GM20000 (cell line): ENCODE measurements at regions not wholly inside any gene's neighbourhood (a gene's known extent, or its start where the extent isn't known, plus 50 kb on each side); places are given as distances from the start of the nearest gene placed in this dataset.

ENCODE experiments used
- DNase-seq: peaks from one replicate; pipeline ENCODE4 v3.0.0; 2012; ENCODE audit warnings: low spot score
- TF ChIP-seq, protein P1 (sequence below): IDR thresholded peaks from 2 replicates; pipeline ENCODE4 v1.5.1; 2012; ENCODE audit warnings: mild to moderate bottlenecking, control low read depth; ENCODE audit errors: extremely low read depth, missing control alignments

DNA sequence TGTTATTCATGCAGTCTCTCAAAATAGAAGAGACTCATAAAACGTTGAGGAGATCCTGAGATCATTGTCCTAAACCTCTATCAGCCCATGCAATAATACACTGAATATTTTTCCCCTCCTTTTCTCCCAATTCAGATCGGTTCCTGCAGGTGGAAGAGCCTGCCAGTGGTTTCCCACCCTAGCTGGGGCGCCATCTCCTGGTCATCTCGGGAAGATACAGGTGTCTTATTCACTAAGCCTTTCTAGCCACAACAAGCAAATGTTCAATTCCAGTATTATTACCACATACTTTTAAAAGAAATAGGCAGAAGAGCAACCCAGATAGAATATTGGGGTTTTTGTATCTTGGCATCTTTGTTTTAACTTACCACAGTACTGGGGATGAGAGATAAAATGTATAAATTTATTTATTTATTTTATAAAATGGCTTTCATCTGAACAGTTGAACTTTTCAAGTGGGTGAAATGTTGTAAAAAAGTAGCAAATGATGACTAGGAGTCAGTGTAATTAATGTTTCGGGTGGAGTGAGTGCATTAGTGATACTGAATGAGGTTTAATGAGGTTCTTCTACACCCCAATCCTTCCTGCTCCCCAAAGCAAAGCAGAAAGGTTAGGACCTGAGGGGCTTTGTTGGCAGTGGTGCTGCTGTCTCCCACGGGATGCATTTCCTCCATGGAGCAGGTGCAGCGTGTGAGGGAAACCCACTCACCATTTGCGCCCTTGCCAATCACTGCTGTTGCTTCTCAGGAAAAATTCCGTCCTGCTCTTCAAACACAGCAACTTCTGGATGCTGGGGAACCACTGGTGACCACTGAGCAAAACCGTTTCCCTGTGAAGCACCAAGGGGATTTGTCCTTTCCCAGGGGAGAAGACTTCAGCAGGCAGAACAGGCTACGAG is 147.1 kb upstream of the FHL2 start:
- DNase-seq = peak; percentile 73
- TF ChIP-seq, protein P1, sequence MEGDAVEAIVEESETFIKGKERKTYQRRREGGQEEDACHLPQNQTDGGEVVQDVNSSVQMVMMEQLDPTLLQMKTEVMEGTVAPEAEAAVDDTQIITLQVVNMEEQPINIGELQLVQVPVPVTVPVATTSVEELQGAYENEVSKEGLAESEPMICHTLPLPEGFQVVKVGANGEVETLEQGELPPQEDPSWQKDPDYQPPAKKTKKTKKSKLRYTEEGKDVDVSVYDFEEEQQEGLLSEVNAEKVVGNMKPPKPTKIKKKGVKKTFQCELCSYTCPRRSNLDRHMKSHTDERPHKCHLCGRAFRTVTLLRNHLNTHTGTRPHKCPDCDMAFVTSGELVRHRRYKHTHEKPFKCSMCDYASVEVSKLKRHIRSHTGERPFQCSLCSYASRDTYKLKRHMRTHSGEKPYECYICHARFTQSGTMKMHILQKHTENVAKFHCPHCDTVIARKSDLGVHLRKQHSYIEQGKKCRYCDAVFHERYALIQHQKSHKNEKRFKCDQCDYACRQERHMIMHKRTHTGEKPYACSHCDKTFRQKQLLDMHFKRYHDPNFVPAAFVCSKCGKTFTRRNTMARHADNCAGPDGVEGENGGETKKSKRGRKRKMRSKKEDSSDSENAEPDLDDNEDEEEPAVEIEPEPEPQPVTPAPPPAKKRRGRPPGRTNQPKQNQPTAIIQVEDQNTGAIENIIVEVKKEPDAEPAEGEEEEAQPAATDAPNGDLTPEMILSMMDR = peak; percentile 83

DNA sequence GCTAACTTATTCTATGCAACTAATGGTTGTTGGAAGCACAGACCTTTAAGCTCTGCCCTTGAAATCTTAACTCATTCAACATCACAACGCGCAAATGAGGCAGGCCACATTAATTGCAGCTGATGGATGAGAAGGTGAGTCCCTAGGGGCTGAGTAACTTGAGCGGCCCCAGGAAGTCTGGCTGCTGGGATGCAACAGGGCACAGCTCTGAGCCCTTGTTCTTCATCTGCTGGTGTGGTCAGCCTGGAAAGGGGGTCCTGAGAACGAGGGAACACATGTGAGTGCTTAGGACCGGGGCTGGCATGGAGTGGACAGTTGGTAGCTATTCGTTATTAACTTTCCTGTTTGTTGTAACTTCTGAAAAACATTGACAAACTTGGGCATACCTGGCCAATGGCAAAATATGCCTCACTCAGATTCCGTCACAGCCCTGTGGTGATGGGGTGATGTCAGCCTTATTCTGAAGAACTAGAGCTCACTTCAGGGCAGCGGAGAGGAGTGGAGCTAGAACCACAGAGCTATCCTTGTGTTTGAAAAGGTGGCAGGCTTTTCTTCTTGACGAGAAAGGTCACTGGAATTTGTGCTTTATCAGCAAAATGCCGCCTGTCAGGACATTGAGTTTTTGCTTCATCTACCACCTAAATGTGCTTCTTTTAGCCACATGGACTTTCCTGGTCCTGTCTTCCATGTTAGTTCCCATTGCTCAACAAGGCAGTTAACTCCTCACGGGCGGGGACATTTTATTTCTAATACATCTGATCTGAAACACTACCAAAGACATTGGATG is 145.9 kb upstream of the FHL2 start:
- no peak for DNase-seq
- TF ChIP-seq, protein P1 = no peak

DNA sequence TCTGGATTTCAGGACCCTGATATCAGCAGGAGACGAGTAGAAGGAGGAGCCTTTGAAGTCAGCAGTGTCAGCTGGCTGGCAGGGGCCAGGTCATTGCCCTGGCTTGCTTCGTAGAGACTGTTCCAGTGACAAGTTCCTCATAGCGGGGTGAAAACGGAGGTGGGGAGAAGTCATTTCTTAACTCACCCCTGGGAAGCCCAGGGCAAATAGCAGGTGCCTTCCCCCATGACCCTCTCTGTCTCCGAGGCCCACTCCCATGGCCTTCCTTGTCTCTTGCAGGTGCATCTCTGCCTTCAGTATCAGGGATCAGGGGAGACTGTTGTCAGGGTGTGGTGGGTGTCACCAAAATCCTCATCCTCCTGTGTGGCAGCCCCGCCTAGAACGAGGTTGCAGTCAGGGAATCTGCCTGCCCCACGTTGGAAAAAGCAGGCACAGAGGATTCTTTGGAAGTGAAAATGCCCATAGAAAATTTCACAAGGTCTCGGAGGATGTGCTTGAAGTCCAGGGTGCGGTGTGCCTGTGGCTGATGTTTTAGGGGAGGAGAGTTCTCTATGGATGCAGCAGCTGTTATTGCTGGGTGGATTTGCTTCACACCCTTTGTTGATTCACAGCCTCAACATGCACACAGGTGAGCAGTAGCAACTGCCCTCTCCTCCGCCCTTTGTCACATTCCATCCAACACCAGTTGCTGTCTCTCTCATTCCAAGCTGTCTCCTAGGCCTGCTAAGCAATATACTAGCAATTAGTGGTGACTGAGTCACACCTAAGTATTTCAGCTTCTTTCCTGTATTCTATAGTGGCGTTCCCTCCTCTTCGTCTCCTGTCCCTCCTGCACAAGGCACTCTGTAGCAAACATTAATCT is 142.6 kb upstream of the FHL2 start:
- DNase-seq = no peak
- TF ChIP-seq, protein P1 = no peak

DNA sequence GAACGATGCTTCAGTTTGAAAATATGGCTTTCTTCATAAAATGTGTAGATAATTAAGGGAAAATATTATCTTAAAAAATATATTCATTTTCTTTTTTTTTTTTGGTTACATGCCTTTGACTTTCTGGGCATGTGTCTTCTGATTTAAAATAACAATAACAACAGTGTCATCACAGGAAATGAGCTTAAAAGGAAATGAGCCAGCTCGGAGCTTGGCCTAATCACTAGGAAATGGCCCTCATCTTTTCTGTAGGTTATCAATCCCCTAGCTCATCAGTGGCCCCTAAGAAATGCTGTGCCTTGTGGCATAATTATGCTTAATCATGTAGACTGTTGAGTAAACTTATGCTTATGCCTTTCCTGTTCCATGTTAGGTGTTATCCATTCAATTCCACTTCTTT is 141.8 kb upstream of the FHL2 start:
- TF ChIP-seq, protein P1 = no peak
- no peak for DNase-seq

DNA sequence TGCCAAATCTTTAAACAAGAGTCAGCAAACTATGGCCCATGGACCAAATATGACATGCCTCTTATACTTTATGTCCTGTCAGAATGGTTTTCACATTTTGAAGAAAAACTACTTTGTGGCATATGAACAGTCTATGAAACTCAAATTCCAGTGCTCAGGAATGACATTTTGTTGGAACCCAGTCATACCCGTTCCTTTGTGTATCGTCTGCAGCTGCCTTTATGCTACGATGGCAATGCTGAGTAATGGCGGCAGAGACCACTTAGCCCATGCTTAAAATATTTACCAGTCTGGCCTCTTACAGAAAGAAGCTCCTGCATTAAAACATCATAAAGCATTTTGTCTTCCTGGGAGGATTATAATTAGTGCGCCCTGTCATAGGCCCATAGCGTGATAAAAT is 140.5 kb upstream of the FHL2 start:
- TF ChIP-seq, protein P1 = no peak
- no peak for DNase-seq

DNA sequence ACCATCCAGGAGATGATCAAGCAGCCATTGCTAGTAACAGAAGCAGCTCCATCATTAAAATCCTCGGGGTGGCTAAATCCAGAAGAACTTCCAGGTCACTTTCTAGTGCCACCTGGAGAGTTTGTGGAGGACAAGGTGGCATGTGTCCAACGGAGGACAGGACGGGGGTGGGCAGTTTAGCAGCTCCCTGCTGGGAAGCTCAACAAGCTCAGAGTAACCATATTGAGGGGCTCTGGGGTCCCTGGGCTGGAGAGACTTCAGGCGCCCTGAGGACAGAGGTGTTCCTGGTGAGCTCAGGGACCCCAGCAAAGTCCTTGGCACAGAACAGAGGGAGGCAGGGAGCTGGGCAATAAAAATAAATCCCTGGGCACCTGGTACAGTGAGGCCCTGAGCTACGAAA is 140.0 kb upstream of the FHL2 start:
- no peak for DNase-seq
- TF ChIP-seq, protein P1 = no peak
